H1 (cell line): ENCODE measurements at regions not wholly inside any gene's neighbourhood (a gene's known extent, or its start where the extent isn't known, plus 50 kb on each side); places are given as distances from the start of the nearest gene placed in this dataset.

Experiments used
- ASH2L ChIP-seq: fragments of 200-600, 300-600 bp; sonication (generic); IDR thresholded peaks from one replicate; pipeline ENCODE4 v1.7.1; 2017; ENCODE audit warnings: low read length
- CBX8 ChIP-seq: fragments of 300-800, 300-1000 bp; sonication (generic); IDR thresholded peaks from 2 replicates; pipeline ENCODE4 v1.7.1; 2016; ENCODE audit warnings: low read depth, low read length, borderline replicate concordance
- EP300 ChIP-seq, 2 experiments: IDR thresholded peaks; 1 replicate in 1 of 2; 2 replicates in 1 of 2; pipeline ENCODE4 v1.6.1; 2011 to 2012; ENCODE audit warnings: low read depth in 2 of 2, low read length in 2 of 2, mild to moderate bottlenecking in 2 of 2, borderline replicate concordance in 1 of 2, inconsistent platforms in 1 of 2, moderate library complexity in 1 of 2
- GABPA ChIP-seq: IDR thresholded peaks from 2 replicates; pipeline ENCODE4 v1.6.1; 2011; ENCODE audit warnings: mild to moderate bottlenecking, low read length, moderate library complexity, borderline replicate concordance; ENCODE audit not compliant: insufficient read depth
- GTF2F1 ChIP-seq: IDR thresholded peaks from 2 replicates; pipeline ENCODE4 v1.6.1; 2012; ENCODE audit warnings: low read depth, low read length, improper control_type of control experiment, borderline replicate concordance
- POLR2A ChIP-seq, 2 experiments: IDR thresholded peaks; 1 replicate in 1 of 2; 2 replicates in 1 of 2; pipeline ENCODE4 v1.6.1; 2011; ENCODE audit warnings: low read depth in 2 of 2, low read length in 2 of 2, mild to moderate bottlenecking in 2 of 2; ENCODE audit errors: control extremely low read depth in 1 of 2
- RAD21 ChIP-seq, 2 experiments: IDR thresholded peaks in 1 of 2; conservative IDR thresholded peaks in 1 of 2; 2 replicates each; pipeline ENCODE4 v1.6.1; 2011; ENCODE audit warnings: low read depth in 2 of 2, low read length in 2 of 2, improper control_type of control experiment in 1 of 2, inconsistent platforms in 1 of 2, mild to moderate bottlenecking in 1 of 2, moderate library complexity in 1 of 2
- RXRA ChIP-seq: IDR thresholded peaks from 2 replicates; pipeline ENCODE4 v1.6.1; 2011; ENCODE audit warnings: low read depth, mild to moderate bottlenecking, low read length, moderate library complexity; ENCODE audit not compliant: insufficient read depth
- TF ChIP-seq, protein P1 (sequence below), 3 experiments: IDR thresholded peaks; 1 replicate in 2 of 3; 2 replicates in 1 of 3; pipeline versions ENCODE4 v1.5.1 to v1.6.1; 2011; ENCODE audit warnings: low read length in 3 of 3, mild to moderate bottlenecking in 3 of 3, inconsistent platforms in 2 of 3, low read depth in 1 of 3, moderate library complexity in 1 of 3; ENCODE audit not compliant: insufficient read depth in 1 of 3; ENCODE audit errors: control extremely low read depth in 1 of 3

DNA sequence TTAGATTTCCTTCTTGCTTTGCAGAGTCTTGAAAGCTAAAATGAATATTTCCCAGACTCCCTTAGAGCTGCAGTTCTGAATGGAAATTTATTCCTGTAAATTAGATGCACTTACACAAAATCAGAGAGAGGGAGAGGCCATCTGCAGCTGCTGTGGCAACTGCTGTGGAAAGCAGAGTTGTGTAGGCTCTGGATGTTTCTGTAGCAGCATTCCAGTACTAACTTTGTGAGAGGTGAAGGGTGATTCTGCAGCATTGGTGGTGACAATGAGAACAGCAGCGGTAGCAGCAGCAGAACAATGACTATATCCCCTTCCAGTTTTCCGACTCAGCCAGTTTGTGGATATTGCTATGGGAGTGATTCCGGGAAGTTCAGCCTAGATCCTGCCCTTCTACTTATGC is 433.0 kb upstream of the REG3G start:
- TF ChIP-seq POLR2A (IDR thresholded peaks at IDR 0.05; ENCODE audit: control extremely low read depth in 1 of 2, low read depth in 2 of 2, low read length in 2 of 2) = no peak
- TF ChIP-seq GTF2F1 = no peak
- no peak for TF ChIP-seq RAD21 (IDR thresholded peaks at IDR 0.05 in 1 of 2, conservative IDR thresholded peaks at IDR 0.05 in 1 of 2; ENCODE audit: low read depth in 2 of 2, low read length in 2 of 2)
- no peak for TF ChIP-seq EP300 (IDR thresholded peaks at IDR 0.05; ENCODE audit: borderline replicate concordance in 1 of 2, low read depth in 2 of 2, low read length in 2 of 2)
- TF ChIP-seq RXRA = no peak
- no peak for TF ChIP-seq GABPA
- TF ChIP-seq, protein P1, sequence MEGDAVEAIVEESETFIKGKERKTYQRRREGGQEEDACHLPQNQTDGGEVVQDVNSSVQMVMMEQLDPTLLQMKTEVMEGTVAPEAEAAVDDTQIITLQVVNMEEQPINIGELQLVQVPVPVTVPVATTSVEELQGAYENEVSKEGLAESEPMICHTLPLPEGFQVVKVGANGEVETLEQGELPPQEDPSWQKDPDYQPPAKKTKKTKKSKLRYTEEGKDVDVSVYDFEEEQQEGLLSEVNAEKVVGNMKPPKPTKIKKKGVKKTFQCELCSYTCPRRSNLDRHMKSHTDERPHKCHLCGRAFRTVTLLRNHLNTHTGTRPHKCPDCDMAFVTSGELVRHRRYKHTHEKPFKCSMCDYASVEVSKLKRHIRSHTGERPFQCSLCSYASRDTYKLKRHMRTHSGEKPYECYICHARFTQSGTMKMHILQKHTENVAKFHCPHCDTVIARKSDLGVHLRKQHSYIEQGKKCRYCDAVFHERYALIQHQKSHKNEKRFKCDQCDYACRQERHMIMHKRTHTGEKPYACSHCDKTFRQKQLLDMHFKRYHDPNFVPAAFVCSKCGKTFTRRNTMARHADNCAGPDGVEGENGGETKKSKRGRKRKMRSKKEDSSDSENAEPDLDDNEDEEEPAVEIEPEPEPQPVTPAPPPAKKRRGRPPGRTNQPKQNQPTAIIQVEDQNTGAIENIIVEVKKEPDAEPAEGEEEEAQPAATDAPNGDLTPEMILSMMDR (IDR thresholded peaks at IDR 0.05; ENCODE audit: control extremely low read depth in 1 of 3, insufficient read depth in 1 of 3, low read depth in 1 of 3, low read length in 3 of 3) = no peak
- no peak for TF ChIP-seq CBX8
- TF ChIP-seq ASH2L = no peak
